Liver (tissue), 9 donors: ENCODE measurements at regions not wholly inside any gene's neighbourhood (a gene's known extent, or its start where the extent isn't known, plus 50 kb on each side); places are given as distances from the start of the nearest gene placed in this dataset. TPM values are rescaled to one million over a fixed set of nuclear protein-coding genes. Genes with fewer than 3 reads are reported as not detected.

Source experiments
- DNase-seq: peaks from one replicate; pipeline ENCODE4 v3.0.0-alpha.2; 2017; ENCODE audit warnings: low spot score
- H3K27ac ChIP-seq, 2 donors: one replicate each; pipeline ENCODE4 v1.7.0; 2013; ENCODE audit warnings: inconsistent platforms in 2 of 2, low read length in 2 of 2, control low read depth in 1 of 2, low read depth in 1 of 2, mild to moderate bottlenecking in 1 of 2
- H3K27me3 ChIP-seq, 4 donors: one replicate each; pipeline versions ENCODE4 v1.6.1 to v1.7.0; 2013; ENCODE audit warnings: low read length in 3 of 4, inconsistent platforms in 1 of 4, mild to moderate bottlenecking in 1 of 4, moderate library complexity in 1 of 4; ENCODE audit not compliant: control insufficient read depth in 4 of 4, insufficient read depth in 4 of 4
- H3K36me3 ChIP-seq, 4 donors: one replicate each; pipeline versions ENCODE4 v1.6.1 to v1.7.0; 2013; ENCODE audit warnings: low read length in 3 of 4, mild to moderate bottlenecking in 3 of 4, low read depth in 1 of 4, moderate library complexity in 1 of 4; ENCODE audit not compliant: control insufficient read depth in 4 of 4, insufficient read depth in 3 of 4
- H3K4me1 ChIP-seq, 4 donors: one replicate each; pipeline versions ENCODE4 v1.6.1 to v1.7.0; 2013; ENCODE audit warnings: low read length in 3 of 4, mild to moderate bottlenecking in 3 of 4, moderate library complexity in 1 of 4; ENCODE audit not compliant: control insufficient read depth in 4 of 4, insufficient read depth in 4 of 4
- H3K4me3 ChIP-seq, 3 donors: one replicate each; pipeline versions ENCODE4 v1.6.1 to v1.7.0; 2013; ENCODE audit warnings: low read length in 3 of 3, control low read depth in 1 of 3, low read depth in 1 of 3, mild to moderate bottlenecking in 1 of 3
- H3K9ac ChIP-seq, 2 donors: one replicate each; pipeline ENCODE4 v1.7.0; 2013; ENCODE audit warnings: low read length in 2 of 2, mild to moderate bottlenecking in 2 of 2, moderate library complexity in 2 of 2, control low read depth in 1 of 2, low read depth in 1 of 2
- H3K9me3 ChIP-seq, 4 donors: one replicate each; pipeline versions ENCODE4 v1.6.1 to v1.7.0; 2013; ENCODE audit warnings: low read length in 3 of 4; ENCODE audit not compliant: control insufficient read depth in 4 of 4
- EGR1 ChIP-seq, 2 donors: IDR thresholded peaks; 2 replicates each; pipeline ENCODE4 v1.6.1; 2016 to 2018; ENCODE audit warnings: antibody characterized with exemption in 2 of 2, low read depth in 2 of 2
- FOXA1 ChIP-seq: IDR thresholded peaks from 2 replicates; pipeline ENCODE4 v1.6.1; 2016; ENCODE audit warnings: antibody characterized with exemption
- FOXA2 ChIP-seq: IDR thresholded peaks from 2 replicates; pipeline ENCODE4 v1.6.1; 2016; ENCODE audit warnings: antibody characterized with exemption
- HNF4G ChIP-seq: IDR thresholded peaks from 2 replicates; pipeline ENCODE4 v1.6.1; 2016; ENCODE audit warnings: antibody characterized with exemption
- NR2F2 ChIP-seq: IDR thresholded peaks from 2 replicates; pipeline ENCODE4 v1.6.1; 2016; ENCODE audit warnings: antibody characterized with exemption
- RXRA ChIP-seq, 2 donors: IDR thresholded peaks; 2 replicates each; pipeline ENCODE4 v1.6.1; 2017 to 2018; ENCODE audit warnings: antibody characterized with exemption in 2 of 2, mild to moderate bottlenecking in 1 of 2
- SP1 ChIP-seq: IDR thresholded peaks from 2 replicates; pipeline ENCODE4 v1.6.1; 2018; ENCODE audit warnings: antibody characterized with exemption, mild to moderate bottlenecking
- TAF1 ChIP-seq: conservative IDR thresholded peaks from 2 replicates; pipeline ENCODE4 v1.6.1; 2016; ENCODE audit warnings: antibody characterized with exemption, mild to moderate bottlenecking
- YY1 ChIP-seq: IDR thresholded peaks from 2 replicates; pipeline ENCODE4 v1.6.1; 2016; ENCODE audit warnings: antibody characterized with exemption, mild to moderate bottlenecking
- WGBS: extraction: QIAGEN DNeasy Blood & Tissue Kit; methylation state at CpG from one replicate; pipeline ENCODE4 v1.1.7; 2013; 5-methylcytosine and 5-hydroxymethylcytosine counted together
- small RNA-seq: library from RNA; depleted of rRNA; stranded (forward); fragments of <200 nt; gene quantifications from one replicate; pipeline ENCODE3, GENCODE V24; 2014
- TF ChIP-seq, protein P1 (sequence below): fragments of 150-350 bp; IDR thresholded peaks from 2 replicates; pipeline ENCODE4 v1.5.1; 2017; ENCODE audit warnings: improper control_type of control experiment, low read depth, low read length; ENCODE audit not compliant: missing input control
- TF ChIP-seq, protein P2 (sequence below): IDR thresholded peaks from 2 replicates; pipeline ENCODE4 v1.6.1; 2016; ENCODE audit warnings: antibody characterized with exemption
- TF ChIP-seq, protein P3 (sequence below): IDR thresholded peaks from 2 replicates; pipeline ENCODE4 v1.6.1; 2016; ENCODE audit warnings: antibody characterized with exemption
- donor health status: healthy.
- donor health status: healthy.
- donor health status: healthy.
- donor health status: healthy.
- donor health status: healthy.

DNA sequence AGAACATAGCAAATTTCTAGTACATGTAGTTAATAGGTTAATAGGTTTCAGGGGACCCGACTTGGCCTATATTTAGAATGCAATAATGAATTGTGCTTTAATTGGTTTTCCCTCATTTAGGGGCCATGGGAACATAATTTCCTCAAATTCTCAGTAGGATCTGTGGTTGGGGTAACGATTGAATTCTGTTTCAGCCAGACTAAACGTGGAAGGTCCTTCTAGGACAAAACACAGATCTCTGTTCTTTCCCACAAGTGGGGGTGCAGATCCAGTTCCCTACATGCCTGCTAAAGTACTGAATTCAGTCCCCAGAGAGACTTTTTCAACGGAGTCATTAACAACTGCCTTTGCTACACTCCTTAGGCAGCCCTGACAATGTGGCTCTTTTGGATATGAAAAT lies 50.7 kb upstream of the AGBL1 start:
- no peak overlapping the region for H3K9ac ChIP-seq
- no peaks in the 10 kb centered on the region for H3K27me3 ChIP-seq
- 74% methylated on average over 4 of the region's 4 CpGs for WGBS
- no peaks in the 10 kb centered on the region for H3K9me3 ChIP-seq
- H3K27ac ChIP-seq = no peak overlapping the region
- H3K4me1 ChIP-seq = no peaks in the 10 kb centered on the region
- H3K36me3 ChIP-seq = no peaks in the 10 kb centered on the region
- DNase-seq = no peak
- TF ChIP-seq FOXA1 (no peak), FOXA2 (no peak), HNF4G (no peak), NR2F2 (no peak), EGR1 (IDR thresholded peaks at IDR 0.05; ENCODE audit: low read depth in 2 of 2) (no peak), SP1 (no peak), YY1 (no peak), RXRA (IDR thresholded peaks at IDR 0.05) (no peak), TAF1 (no peak)
- TF ChIP-seq, protein P1, sequence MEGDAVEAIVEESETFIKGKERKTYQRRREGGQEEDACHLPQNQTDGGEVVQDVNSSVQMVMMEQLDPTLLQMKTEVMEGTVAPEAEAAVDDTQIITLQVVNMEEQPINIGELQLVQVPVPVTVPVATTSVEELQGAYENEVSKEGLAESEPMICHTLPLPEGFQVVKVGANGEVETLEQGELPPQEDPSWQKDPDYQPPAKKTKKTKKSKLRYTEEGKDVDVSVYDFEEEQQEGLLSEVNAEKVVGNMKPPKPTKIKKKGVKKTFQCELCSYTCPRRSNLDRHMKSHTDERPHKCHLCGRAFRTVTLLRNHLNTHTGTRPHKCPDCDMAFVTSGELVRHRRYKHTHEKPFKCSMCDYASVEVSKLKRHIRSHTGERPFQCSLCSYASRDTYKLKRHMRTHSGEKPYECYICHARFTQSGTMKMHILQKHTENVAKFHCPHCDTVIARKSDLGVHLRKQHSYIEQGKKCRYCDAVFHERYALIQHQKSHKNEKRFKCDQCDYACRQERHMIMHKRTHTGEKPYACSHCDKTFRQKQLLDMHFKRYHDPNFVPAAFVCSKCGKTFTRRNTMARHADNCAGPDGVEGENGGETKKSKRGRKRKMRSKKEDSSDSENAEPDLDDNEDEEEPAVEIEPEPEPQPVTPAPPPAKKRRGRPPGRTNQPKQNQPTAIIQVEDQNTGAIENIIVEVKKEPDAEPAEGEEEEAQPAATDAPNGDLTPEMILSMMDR = no peak
- TF ChIP-seq, protein P2, sequence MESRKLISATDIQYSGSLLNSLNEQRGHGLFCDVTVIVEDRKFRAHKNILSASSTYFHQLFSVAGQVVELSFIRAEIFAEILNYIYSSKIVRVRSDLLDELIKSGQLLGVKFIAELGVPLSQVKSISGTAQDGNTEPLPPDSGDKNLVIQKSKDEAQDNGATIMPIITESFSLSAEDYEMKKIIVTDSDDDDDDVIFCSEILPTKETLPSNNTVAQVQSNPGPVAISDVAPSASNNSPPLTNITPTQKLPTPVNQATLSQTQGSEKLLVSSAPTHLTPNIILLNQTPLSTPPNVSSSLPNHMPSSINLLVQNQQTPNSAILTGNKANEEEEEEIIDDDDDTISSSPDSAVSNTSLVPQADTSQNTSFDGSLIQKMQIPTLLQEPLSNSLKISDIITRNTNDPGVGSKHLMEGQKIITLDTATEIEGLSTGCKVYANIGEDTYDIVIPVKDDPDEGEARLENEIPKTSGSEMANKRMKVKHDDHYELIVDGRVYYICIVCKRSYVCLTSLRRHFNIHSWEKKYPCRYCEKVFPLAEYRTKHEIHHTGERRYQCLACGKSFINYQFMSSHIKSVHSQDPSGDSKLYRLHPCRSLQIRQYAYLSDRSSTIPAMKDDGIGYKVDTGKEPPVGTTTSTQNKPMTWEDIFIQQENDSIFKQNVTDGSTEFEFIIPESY = no peak
- TF ChIP-seq, protein P3, sequence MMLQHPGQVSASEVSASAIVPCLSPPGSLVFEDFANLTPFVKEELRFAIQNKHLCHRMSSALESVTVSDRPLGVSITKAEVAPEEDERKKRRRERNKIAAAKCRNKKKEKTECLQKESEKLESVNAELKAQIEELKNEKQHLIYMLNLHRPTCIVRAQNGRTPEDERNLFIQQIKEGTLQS = no peak
- H3K4me3 ChIP-seq = no peak overlapping the region

Small RNA genes in the stretch of these regions (small RNA-seq; reads per million reads assigned to genes)
- gene AC104229.1 = not detected
